ENCODE measurements at regions not wholly inside any gene's neighbourhood (a gene's known extent, or its start where the extent isn't known, plus 50 kb on each side); places are given as distances from the start of the nearest gene placed in this dataset.

- H3K27me3 ChIP-seq (ENCODE audit: insufficient read depth, low read length) = peaks cover 54% of the 10 kb centered on the region
- H3K36me3 ChIP-seq (ENCODE audit: insufficient read depth, low read length) = no peaks in the 10 kb centered on the region
- H3K4me3 ChIP-seq (ENCODE audit: insufficient read depth, low read depth, low read length) = no peak overlapping the region
- no peaks in the 10 kb centered on the region for H3K9me3 ChIP-seq (ENCODE audit: insufficient read depth, low read depth, low read length)
- H2AFZ ChIP-seq (ENCODE audit: low read depth, low read length) = no peak overlapping the region
- H3K9me3 Mint-ChIP-seq (ENCODE audit: unreplicated experiment) = peaks cover 4% of the 10 kb centered on the region
- H3K27me3 Mint-ChIP-seq (ENCODE audit: low read depth, unreplicated experiment) = peaks cover 69% of the 10 kb centered on the region
- H3K79me2 ChIP-seq (ENCODE audit: insufficient read depth, low read length) = no peaks in the 10 kb centered on the region
- no peak overlapping the region for H3K4me3 Mint-ChIP-seq (ENCODE audit: unreplicated experiment)
- H3K4me1 ChIP-seq (ENCODE audit: insufficient read depth, low read length) = no peaks in the 10 kb centered on the region
- H3K4me1 Mint-ChIP-seq (ENCODE audit: low read depth, unreplicated experiment) = peaks cover 5% of the 10 kb centered on the region
- H3K4me2 ChIP-seq (ENCODE audit: low read length) = no peak overlapping the region
- H3K27ac Mint-ChIP-seq (ENCODE audit: unreplicated experiment) = no peak overlapping the region
- DNase-seq (ENCODE audit: low read depth) (no peak), FAIRE-seq (no peak)
- no peak for TF ChIP-seq EZH2 (IDR thresholded peaks at IDR 0.05; ENCODE audit: insufficient read depth, low read length)
- no peak for TF ChIP-seq CTCF (IDR thresholded peaks at IDR 0.05; ENCODE audit: insufficient read depth, low read depth, low read length)
- no peaks in the 10 kb centered on the region for H3K36me3 Mint-ChIP-seq (ENCODE audit: low read depth, unreplicated experiment)
- H3K9ac ChIP-seq (ENCODE audit: low read length) = no peak overlapping the region
- H3K27ac ChIP-seq (ENCODE audit: low read depth, low read length) = no peak overlapping the region
- no peaks in the 10 kb centered on the region for H4K20me1 ChIP-seq (ENCODE audit: insufficient read depth, low read length)
Measured at GRCh38 chr16:85990861-85991301, 91.9 kb downstream of the IRF8 start.

GRCh38 chr16:85991425-85991824, 92.5 kb downstream of the IRF8 start:
- H3K27me3 ChIP-seq (ENCODE audit: insufficient read depth, low read length) = peaks cover 58% of the 10 kb centered on the region

More at GRCh38 chr16:85991425-85991824, 92.5 kb downstream of the IRF8 start:
- TF ChIP-seq EZH2 (IDR thresholded peaks at IDR 0.05; ENCODE audit: insufficient read depth, low read length) (no peak), CTCF (IDR thresholded peaks at IDR 0.05; ENCODE audit: insufficient read depth, low read depth, low read length) (no peak)
- H3K4me1 Mint-ChIP-seq (ENCODE audit: low read depth, unreplicated experiment) = peaks cover 5% of the 10 kb centered on the region
- no peak overlapping the region for H3K9ac ChIP-seq (ENCODE audit: low read length)
- no peak overlapping the region for H3K4me2 ChIP-seq (ENCODE audit: low read length)
- no peaks in the 10 kb centered on the region for H3K79me2 ChIP-seq (ENCODE audit: insufficient read depth, low read length)
- no peak overlapping the region for H3K27ac Mint-ChIP-seq (ENCODE audit: unreplicated experiment)
- H4K20me1 ChIP-seq (ENCODE audit: insufficient read depth, low read length) = no peaks in the 10 kb centered on the region
- DNase-seq (ENCODE audit: low read depth) (no peak), FAIRE-seq (no peak)
- H3K36me3 Mint-ChIP-seq (ENCODE audit: low read depth, unreplicated experiment) = no peaks in the 10 kb centered on the region
- H3K4me3 Mint-ChIP-seq (ENCODE audit: unreplicated experiment) = no peak overlapping the region
- no peaks in the 10 kb centered on the region for H3K36me3 ChIP-seq (ENCODE audit: insufficient read depth, low read length)
- H2AFZ ChIP-seq (ENCODE audit: low read depth, low read length) = no peak overlapping the region
- H3K27ac ChIP-seq (ENCODE audit: low read depth, low read length) = no peak overlapping the region
- H3K9me3 Mint-ChIP-seq (ENCODE audit: unreplicated experiment) = peaks cover 4% of the 10 kb centered on the region
- H3K27me3 Mint-ChIP-seq (ENCODE audit: low read depth, unreplicated experiment) = peaks cover 71% of the 10 kb centered on the region
- H3K4me1 ChIP-seq (ENCODE audit: insufficient read depth, low read length) = no peaks in the 10 kb centered on the region
- no peak overlapping the region for H3K4me3 ChIP-seq (ENCODE audit: insufficient read depth, low read depth, low read length)
- no peaks in the 10 kb centered on the region for H3K9me3 ChIP-seq (ENCODE audit: insufficient read depth, low read depth, low read length)

All from astrocyte (in vitro differentiated cells and primary cell).